GM12878 (cell line): ENCODE measurements at regions not wholly inside any gene's neighbourhood (a gene's known extent, or its start where the extent isn't known, plus 50 kb on each side); places are given as distances from the start of the nearest gene placed in this dataset.

Experiments
- ATAC-seq: fragments of 200-7000 bp; cut with Tn5 transposase; 3 replicates; pipeline ENCODE4 v1.9.1; 2020; ENCODE audit warnings: mild to moderate bottlenecking, moderate library complexity
- BruUV-seq: library from RNA; stranded (reverse); fragments of 400-500 nt; replicated peaks from 2 replicates; lab custom pipeline; 2021; lab: Mats Ljungman, UMichigan
- CTCF ChIA-PET: fragments of 300-600 bp; sonication (Branson Sonifier 250); formaldehyde crosslinking; extraction: SDS; loops from one replicate; lab custom pipeline; 2021; ENCODE audit warnings: inconsistent platforms; lab: Yijun Ruan, JAX
- POLR2A ChIA-PET: fragments of 350-600 bp; formaldehyde crosslinking; extraction: SDS; loops from one replicate; lab custom pipeline; 2021; ENCODE audit warnings: inconsistent platforms; lab: Charles Lee
- RAD21 ChIA-PET: fragments of 300-600 bp; sonication (Branson Sonifier 250); formaldehyde crosslinking; loops from one replicate; lab custom pipeline; 2023; ENCODE audit warnings: antibody characterized with exemption; ENCODE audit not compliant: unreplicated experiment; lab: Charles Lee
- SMC1A ChIA-PET: fragments of 300-600 bp; sonication (Branson Sonifier 250); formaldehyde crosslinking; loops from one replicate; lab custom pipeline; 2023; ENCODE audit not compliant: unreplicated experiment, uncharacterized antibody; lab: Charles Lee
- DNase-seq: peaks from one replicate; pipeline ENCODE4 v3.0.0-alpha.2; 2011; ENCODE audit warnings: low read depth, low spot score
- FAIRE-seq: peaks from 3 replicates; lab custom pipeline; 2011; peaks lifted over from hg19 to GRCh38; lab: Jason Lieb, UNC
- H2AFZ ChIP-seq: 2 replicates; pipeline ENCODE4 v1.6.0; 2011; ENCODE audit warnings: low read depth, low read length, control low read depth; ENCODE audit not compliant: control insufficient read depth
- H3K27ac ChIP-seq: 2 replicates; pipeline ENCODE4 v1.5.1; 2011; ENCODE audit warnings: control low read depth; ENCODE audit not compliant: control insufficient read depth, insufficient read depth
- H3K27me3 ChIP-seq, 2 experiments: replicated peaks in 1 of 2; 2 replicates each; pipeline versions ENCODE4 v1.6.0 to v1.6.1; 2011; ENCODE audit warnings: low read length in 1 of 2; ENCODE audit not compliant: control insufficient read depth in 2 of 2, insufficient read depth in 2 of 2
- H3K36me3 ChIP-seq, 2 experiments: 2 replicates each; pipeline ENCODE4 v1.5.1; 2011; ENCODE audit warnings: low read length in 1 of 2; ENCODE audit not compliant: control insufficient read depth in 2 of 2, insufficient read depth in 2 of 2
- H3K4me1 ChIP-seq: 2 replicates; pipeline ENCODE4 v1.6.1; 2011; ENCODE audit warnings: mild to moderate bottlenecking, low read length, moderate library complexity, mixed read lengths; ENCODE audit not compliant: control insufficient read depth, insufficient read depth
- H3K4me2 ChIP-seq: 2 replicates; pipeline ENCODE4 v1.6.0; 2011; ENCODE audit warnings: control low read depth; ENCODE audit not compliant: control insufficient read depth, insufficient read depth
- H3K4me3 ChIP-seq: fragments of 200-600 bp; sonication (generic); 2 replicates; pipeline ENCODE4 v1.5.1; 2016
- H3K79me2 ChIP-seq: 2 replicates; pipeline ENCODE4 v1.6.0; 2011; ENCODE audit warnings: low read length; ENCODE audit not compliant: control insufficient read depth, insufficient read depth
- H3K9ac ChIP-seq: 2 replicates; pipeline ENCODE4 v1.8.0; 2011; ENCODE audit warnings: low read length, control low read depth, mixed read lengths; ENCODE audit not compliant: control insufficient read depth, insufficient read depth
- H3K9me3 ChIP-seq: replicated peaks from 3 replicates; pipeline ENCODE4 v1.5.1; 2011; ENCODE audit warnings: mild to moderate bottlenecking, low read length; ENCODE audit not compliant: control insufficient read depth, insufficient read depth
- H4K20me1 ChIP-seq: 2 replicates; pipeline ENCODE4 v1.6.0; 2011; ENCODE audit not compliant: control insufficient read depth, insufficient read depth
- CBFB ChIP-seq: IDR thresholded peaks from 2 replicates; pipeline ENCODE4 v1.6.1; 2016; ENCODE audit warnings: antibody characterized with exemption, low read depth
- EGR1 ChIP-seq, 2 experiments: IDR thresholded peaks; 1 replicate in 1 of 2; 2 replicates in 1 of 2; pipeline ENCODE4 v1.6.1; 2011 to 2012; ENCODE audit warnings: low read depth in 2 of 2, low read length in 2 of 2, borderline replicate concordance in 1 of 2, mild to moderate bottlenecking in 1 of 2, moderate library complexity in 1 of 2
- ELK1 ChIP-seq: IDR thresholded peaks from 2 replicates; pipeline ENCODE4 v1.6.1; 2012; ENCODE audit warnings: low read depth, low read length, improper control_type of control experiment
- ESRRA ChIP-seq: IDR thresholded peaks from 2 replicates; pipeline ENCODE4 v1.6.1; 2012; ENCODE audit warnings: mild to moderate bottlenecking, low read length, improper control_type of control experiment
- HCFC1 ChIP-seq: fragments of 150-350 bp; IDR thresholded peaks from 2 replicates; pipeline ENCODE4 v1.6.1; 2014; ENCODE audit warnings: low read length
- JUNB ChIP-seq: IDR thresholded peaks from 2 replicates; pipeline ENCODE4 v1.6.1; 2016; ENCODE audit warnings: antibody characterized with exemption, mild to moderate bottlenecking
- KAT2A ChIP-seq: conservative IDR thresholded peaks from 2 replicates; pipeline ENCODE4 v1.6.1; 2011; ENCODE audit warnings: low read depth, low read length; ENCODE audit not compliant: control insufficient read depth
- MYC ChIP-seq: IDR thresholded peaks from 2 replicates; pipeline ENCODE4 v1.6.1; 2011; ENCODE audit warnings: mild to moderate bottlenecking, low read length, moderate library complexity, inconsistent platforms; ENCODE audit not compliant: insufficient read depth, insufficient replicate concordance, insufficient read length, severe bottlenecking
- RBBP5 ChIP-seq: fragments of 200-600 bp; sonication (generic); conservative IDR thresholded peaks from 2 replicates; pipeline ENCODE4 v1.6.1; 2016
- RELB ChIP-seq: fragments of 450-650 bp; IDR thresholded peaks from 2 replicates; pipeline ENCODE4 v1.6.1; 2017; ENCODE audit warnings: low read depth, mild to moderate bottlenecking, moderate library complexity
- RFX5 ChIP-seq: IDR thresholded peaks from 2 replicates; pipeline ENCODE4 v1.6.1; 2011; ENCODE audit warnings: low read depth, low read length, improper control_type of control experiment
- YY1 ChIP-seq: IDR thresholded peaks from 2 replicates; pipeline ENCODE4 v1.6.1; 2011; ENCODE audit warnings: low read depth, mild to moderate bottlenecking, low read length
- ZBTB4 ChIP-seq: fragments of 450-650 bp; formaldehyde crosslinking; IDR thresholded peaks from 2 replicates; pipeline ENCODE4 v1.4.0; 2022; ENCODE audit warnings: mild to moderate bottlenecking, moderate library complexity
- WGBS: methylation state at CpG from one replicate; pipeline ENCODE4 v1.1.6; 2016; ENCODE audit warnings: low lambda C conversion rate; ENCODE audit not compliant: insufficient replicate concordance, insufficient coverage; ENCODE audit errors: missing lambda C conversion rate; 5-methylcytosine and 5-hydroxymethylcytosine counted together
- in situ Hi-C: fragments of 300-500 bp; cut with MboI; formaldehyde crosslinking; loops from 9 replicates; pipeline ENCODE4 v1.14.3; 2018; ENCODE audit warnings: mixed read lengths
- intact Hi-C: fragments of 100-400 bp; cut with micrococcal nuclease; formaldehyde crosslinking; loops from one replicate; pipeline ENCODE4 v1.14.2; 2022; ENCODE audit not compliant: unreplicated experiment

GRCh38 chr1:96979304-96980268 is 258.0 kb downstream of the PTBP2 start (continued):
- TF ChIP-seq CBFB (no peak), KAT2A (no peak), RELB (no peak)

GRCh38 chr1:96980448-96980847 is 258.9 kb downstream of the PTBP2 start:
- CTCF ChIA-PET = interaction anchor here (0.7 to 2.1 kb wide), 3 partner anchors 11 to 1075 kb away, joined by 4 to 8 read pairs (median 4); no protein-coding TSS in a partner anchor
- TF ChIP-seq RFX5 (no peak), JUNB (no peak), YY1 (no peak), RBBP5 (no peak), MYC (no peak), EGR1 (IDR thresholded peaks at IDR 0.05; ENCODE audit: borderline replicate concordance in 1 of 2, low read depth in 2 of 2, low read length in 2 of 2) (no peak), ELK1 (no peak), ZBTB4 (CRISPR knock-in tag) (no peak), KAT2A (no peak), ESRRA (no peak), HCFC1 (no peak)

More at GRCh38 chr1:96980448-96980847, 258.9 kb downstream of the PTBP2 start:
- FAIRE-seq = no peak
- Histone ChIP-seq H3K79me2 (no peaks in the 10 kb centered on the region), H3K27ac (no peak overlapping the region), H3K36me3 (no peaks in the 10 kb centered on the region), H3K4me1 (no peaks in the 10 kb centered on the region), H3K9ac (no peak overlapping the region), H3K9me3 (no peaks in the 10 kb centered on the region), H3K27me3 (no peaks in the 10 kb centered on the region), H2AFZ (no peak overlapping the region), H3K4me3 (no peak overlapping the region), H4K20me1 (no peaks in the 10 kb centered on the region), H3K4me2 (no peak overlapping the region)
- ChIA-PET RAD21 (no interaction called here), POLR2A (no interaction called here), SMC1A (no interaction called here)
- no peak for ATAC-seq
- WGBS = 0% methylated on average over 2 of the region's 2 CpGs
- intact Hi-C loops (no loop called here), in situ Hi-C loops (no loop called here)
- BruUV-seq = no TSS peak
- DNase-seq = no peak
